SK-N-SH (cell line): ENCODE measurements at regions not wholly inside any gene's neighbourhood (a gene's known extent, or its start where the extent isn't known, plus 50 kb on each side); places are given as distances from the start of the nearest gene placed in this dataset.

Experiments used
- CTCF ChIA-PET: fragments of 300-600, 350-600 bp; formaldehyde crosslinking; extraction: SDS; loops from one replicate; lab custom pipeline; 2021; lab: Yijun Ruan, JAX
- POLR2A ChIA-PET: fragments of 350-600 bp; sonication (Branson Sonifier 250); formaldehyde crosslinking; extraction: SDS; loops from one replicate; lab custom pipeline; 2020; ENCODE audit warnings: antibody characterized with exemption, inconsistent platforms; lab: Yijun Ruan, JAX
- DNase-seq: peaks from one replicate; pipeline ENCODE4 v3.0.0; 2012
- H2AFZ ChIP-seq: fragments of 200-600 bp; sonication (generic); 2 replicates; pipeline ENCODE4 v1.8.1; 2016; ENCODE audit warnings: antibody characterized with exemption, mild to moderate bottlenecking, low read depth
- H3F3A ChIP-seq: fragments of 200-600 bp; sonication (generic); replicated peaks from 2 replicates; pipeline ENCODE3; 2016; ENCODE audit warnings: antibody characterized with exemption, mild to moderate bottlenecking; ENCODE audit not compliant: insufficient read depth
- H3K27ac ChIP-seq, 2 experiments: fragments of 200-500 bp in 1 of 2; fragments of 200-600 bp in 1 of 2; sonication (Bioruptor generic) in 1 of 2; sonication (generic), shearing (Covaris generic) in 1 of 2; 2 replicates each; pipeline versions ENCODE4 v1.5.1 to v1.6.1; 2014 to 2016; ENCODE audit warnings: low read depth in 2 of 2, inconsistent platforms in 1 of 2, low read length in 1 of 2, mild to moderate bottlenecking in 1 of 2, mixed read lengths in 1 of 2
- H3K27me3 ChIP-seq: fragments of 200-600 bp; sonication (generic), shearing (Covaris generic); 2 replicates; pipeline ENCODE4 v1.6.1; 2016; ENCODE audit warnings: mixed run types; ENCODE audit not compliant: insufficient read depth
- H3K36me3 ChIP-seq, 2 experiments: fragments of 200-500 bp in 1 of 2; fragments of 200-600 bp in 1 of 2; sonication (Bioruptor generic) in 1 of 2; sonication (generic) in 1 of 2; replicated peaks in 1 of 2; 2 replicates each; pipeline versions ENCODE3 to v1.5.1; 2014 to 2016; ENCODE audit warnings: low read length in 1 of 2, mild to moderate bottlenecking in 1 of 2; ENCODE audit not compliant: insufficient read depth in 2 of 2, control insufficient read depth in 1 of 2
- H3K4me1 ChIP-seq, 2 experiments: fragments of 200-500 bp in 1 of 2; fragments of 200-600 bp in 1 of 2; sonication (Bioruptor generic) in 1 of 2; sonication (generic), shearing (Covaris generic) in 1 of 2; 2 replicates each; pipeline versions ENCODE4 v1.5.1 to v1.6.1; 2014 to 2016; ENCODE audit warnings: low read depth in 1 of 2, low read length in 1 of 2, mixed run types in 1 of 2; ENCODE audit not compliant: insufficient read depth in 2 of 2, control insufficient read depth in 1 of 2
- H3K4me2 ChIP-seq: fragments of 200-600 bp; sonication (generic), shearing (Covaris generic); 2 replicates; pipeline ENCODE4 v1.6.1; 2017; ENCODE audit warnings: mixed run types
- H3K4me3 ChIP-seq, 2 experiments: fragments of 200-500 bp in 1 of 2; fragments of 200-600 bp in 1 of 2; sonication (Bioruptor generic) in 1 of 2; sonication (generic), shearing (Covaris generic) in 1 of 2; 2 replicates each; pipeline versions ENCODE4 v1.5.1 to v1.8.1; 2014 to 2016; ENCODE audit warnings: low read depth in 2 of 2, inconsistent platforms in 1 of 2, low read length in 1 of 2, mild to moderate bottlenecking in 1 of 2, mixed read lengths in 1 of 2, moderate library complexity in 1 of 2
- H3K79me2 ChIP-seq: fragments of 200-600 bp; sonication (generic); 2 replicates; pipeline ENCODE4 v1.8.1; 2017; ENCODE audit warnings: mild to moderate bottlenecking; ENCODE audit not compliant: insufficient read depth
- H3K9ac ChIP-seq: fragments of 200-600 bp; sonication (generic); 2 replicates; pipeline ENCODE4 v1.6.1; 2017; ENCODE audit warnings: mixed run types
- H3K9me2 ChIP-seq: fragments of 200-600 bp; sonication (generic); 2 replicates; pipeline ENCODE4 v1.6.1; 2017; ENCODE audit warnings: mixed run types
- H3K9me3 ChIP-seq: fragments of 200-600 bp; sonication (generic); 2 replicates; pipeline ENCODE4 v1.6.1; 2017; ENCODE audit warnings: mixed run types, mild to moderate bottlenecking, moderate library complexity
- H4K20me1 ChIP-seq: fragments of 200-600 bp; sonication (generic); 2 replicates; pipeline ENCODE4 v1.6.1; 2017; ENCODE audit warnings: mild to moderate bottlenecking, mixed run types; ENCODE audit not compliant: insufficient read depth
- CTCF ChIP-seq: fragments of 200-600 bp; sonication (generic); IDR thresholded peaks from 2 replicates; pipeline ENCODE4 v1.6.1; 2017; ENCODE audit warnings: antibody characterized with exemption, mild to moderate bottlenecking, moderate library complexity
- ELF1 ChIP-seq: IDR thresholded peaks from 2 replicates; pipeline ENCODE4 v1.4.0; 2012
- GABPA ChIP-seq: IDR thresholded peaks from 2 replicates; pipeline ENCODE4 v1.4.0; 2012; ENCODE audit warnings: low read depth, mild to moderate bottlenecking
- IRF3 ChIP-seq: fragments of 150-350 bp; IDR thresholded peaks from 2 replicates; pipeline ENCODE4 v1.6.1; 2016; ENCODE audit warnings: mild to moderate bottlenecking, low read depth, low read length
- MEF2A ChIP-seq: IDR thresholded peaks from 2 replicates; pipeline ENCODE4 v1.4.0; 2012; ENCODE audit warnings: low read depth, borderline replicate concordance
- MXI1 ChIP-seq: IDR thresholded peaks from 2 replicates; pipeline ENCODE4 v1.6.1; 2012; ENCODE audit warnings: mild to moderate bottlenecking, low read depth, low read length, improper control_type of control experiment
- RCOR1 ChIP-seq: fragments of 150-350 bp; IDR thresholded peaks from 2 replicates; pipeline ENCODE4 v1.6.1; 2017; ENCODE audit warnings: antibody characterized with exemption, low read length
- RFX5 ChIP-seq: IDR thresholded peaks from 2 replicates; pipeline ENCODE4 v1.6.1; 2012; ENCODE audit warnings: mild to moderate bottlenecking, improper control_type of control experiment, low read length
- RXRA ChIP-seq: IDR thresholded peaks from 2 replicates; pipeline ENCODE4 v1.4.0; 2012; ENCODE audit warnings: low read depth, mild to moderate bottlenecking, borderline replicate concordance
- SIN3A ChIP-seq: IDR thresholded peaks from 2 replicates; pipeline ENCODE4 v1.6.1; 2012; ENCODE audit warnings: low read depth, mild to moderate bottlenecking, low read length, moderate library complexity, borderline replicate concordance
- YY1 ChIP-seq: IDR thresholded peaks from 2 replicates; pipeline ENCODE4 v1.4.0; 2012; ENCODE audit warnings: low read depth, mild to moderate bottlenecking
- WGBS: methylation state at CpG from one replicate; pipeline ENCODE4 v1.1.6; 2017; ENCODE audit warnings: low lambda C conversion rate; 5-methylcytosine and 5-hydroxymethylcytosine counted together
- TF ChIP-seq, protein P1 (sequence below): IDR thresholded peaks from 2 replicates; pipeline ENCODE4 v1.4.0; 2012; ENCODE audit warnings: low read depth, borderline replicate concordance

DNA sequence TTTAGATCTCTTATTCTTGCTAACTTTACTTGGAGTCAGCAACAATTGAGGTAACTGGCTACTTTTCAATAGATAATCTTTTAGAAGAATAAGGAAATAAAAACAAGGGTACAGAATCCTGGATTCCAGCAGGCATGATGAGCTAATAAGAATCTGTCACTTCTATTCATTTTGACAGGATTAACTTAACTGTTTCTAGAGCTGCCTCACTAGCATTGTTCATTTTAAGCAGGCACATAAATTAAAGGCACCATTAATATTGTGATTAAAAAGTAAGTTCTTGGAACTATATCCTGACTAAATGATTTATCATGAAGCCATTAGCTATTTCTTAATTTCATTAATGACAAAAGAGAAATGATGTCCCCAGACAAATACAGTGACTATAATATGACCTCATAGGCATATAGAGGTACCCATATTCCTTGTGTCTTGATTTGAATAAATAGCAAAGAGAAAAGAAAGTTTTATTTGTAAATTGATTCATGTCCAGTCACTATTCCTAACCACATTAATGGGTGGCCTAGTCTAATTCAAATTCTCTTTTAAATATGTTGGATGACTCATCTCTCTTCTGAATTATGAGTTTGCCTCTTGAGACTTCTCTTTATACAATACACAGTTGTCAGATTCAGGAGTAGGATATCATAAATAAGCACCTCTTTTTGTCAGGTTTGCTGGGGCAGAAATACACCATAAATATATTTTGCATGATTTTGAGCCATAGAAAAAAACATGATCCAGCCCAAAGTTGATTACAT is 343.0 kb downstream of the SLITRK2 start:
- Histone ChIP-seq H3K4me1 (no peaks in the 10 kb centered on the region), H2AFZ (no peak overlapping the region), H3K79me2 (no peaks in the 10 kb centered on the region), H3K27ac (no peak overlapping the region), H3K36me3 (no peaks in the 10 kb centered on the region), H3K4me2 (no peak overlapping the region), H3K27me3 (no peaks in the 10 kb centered on the region), H3K4me3 (no peak overlapping the region), H4K20me1 (no peaks in the 10 kb centered on the region), H3F3A (no peaks in the 10 kb centered on the region), H3K9me3 (no peaks in the 10 kb centered on the region), H3K9ac (no peak overlapping the region), H3K9me2 (no peaks in the 10 kb centered on the region)
- ChIA-PET POLR2A (no interaction called here), CTCF (no interaction called here)
- no peak for DNase-seq
- TF ChIP-seq GABPA = no peak
- TF ChIP-seq IRF3 = no peak
- no peak for TF ChIP-seq RFX5
- TF ChIP-seq RXRA = no peak
- TF ChIP-seq YY1 = no peak
- no peak for TF ChIP-seq SIN3A
- TF ChIP-seq RCOR1 = no peak
- TF ChIP-seq CTCF = no peak
- TF ChIP-seq, protein P1, sequence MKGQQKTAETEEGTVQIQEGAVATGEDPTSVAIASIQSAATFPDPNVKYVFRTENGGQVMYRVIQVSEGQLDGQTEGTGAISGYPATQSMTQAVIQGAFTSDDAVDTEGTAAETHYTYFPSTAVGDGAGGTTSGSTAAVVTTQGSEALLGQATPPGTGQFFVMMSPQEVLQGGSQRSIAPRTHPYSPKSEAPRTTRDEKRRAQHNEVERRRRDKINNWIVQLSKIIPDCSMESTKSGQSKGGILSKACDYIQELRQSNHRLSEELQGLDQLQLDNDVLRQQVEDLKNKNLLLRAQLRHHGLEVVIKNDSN = no peak

DNA sequence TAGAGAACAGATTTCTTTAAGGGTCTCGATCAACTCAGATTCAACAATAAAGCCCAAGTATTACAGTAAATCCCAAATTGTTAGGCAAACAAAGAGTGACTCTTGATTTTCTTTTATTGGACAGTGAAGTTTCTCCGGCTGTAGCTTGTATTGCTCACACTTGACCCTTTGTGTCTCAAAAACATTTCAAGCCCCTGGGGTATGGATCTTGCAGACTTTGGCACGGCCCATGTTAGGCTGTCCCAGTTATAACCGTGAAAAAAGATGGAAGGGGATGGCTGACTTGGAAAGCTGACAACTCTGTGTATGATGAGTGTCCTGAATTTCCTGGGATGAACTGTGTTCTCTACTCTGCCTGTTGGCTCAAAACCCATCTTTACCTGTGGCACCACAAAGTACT is 356.1 kb downstream of the SLITRK2 start:
- CTCF ChIA-PET = no interaction called here
- Histone ChIP-seq H3K9me2 (no peaks in the 10 kb centered on the region), H3K9me3 (no peaks in the 10 kb centered on the region), H3F3A (no peaks in the 10 kb centered on the region), H4K20me1 (no peaks in the 10 kb centered on the region), H3K9ac (no peak overlapping the region), H3K4me3 (no peak overlapping the region), H3K27ac (no peak overlapping the region), H3K79me2 (no peaks in the 10 kb centered on the region), H3K4me2 (no peak overlapping the region), H3K4me1 (no peaks in the 10 kb centered on the region), H3K27me3 (no peaks in the 10 kb centered on the region), H2AFZ (no peak overlapping the region), H3K36me3 (no peaks in the 10 kb centered on the region)
- WGBS = under 1% methylated on average over 4 of the region's 4 CpGs
- POLR2A ChIA-PET = no interaction called here
- DNase-seq = no peak
- TF ChIP-seq MXI1 (no peak), MEF2A (no peak), ELF1 (no peak)
